ENCODE measurements at regions not wholly inside any gene's neighbourhood (a gene's known extent, or its start where the extent isn't known, plus 50 kb on each side); places are given as distances from the start of the nearest gene placed in this dataset.

DNA sequence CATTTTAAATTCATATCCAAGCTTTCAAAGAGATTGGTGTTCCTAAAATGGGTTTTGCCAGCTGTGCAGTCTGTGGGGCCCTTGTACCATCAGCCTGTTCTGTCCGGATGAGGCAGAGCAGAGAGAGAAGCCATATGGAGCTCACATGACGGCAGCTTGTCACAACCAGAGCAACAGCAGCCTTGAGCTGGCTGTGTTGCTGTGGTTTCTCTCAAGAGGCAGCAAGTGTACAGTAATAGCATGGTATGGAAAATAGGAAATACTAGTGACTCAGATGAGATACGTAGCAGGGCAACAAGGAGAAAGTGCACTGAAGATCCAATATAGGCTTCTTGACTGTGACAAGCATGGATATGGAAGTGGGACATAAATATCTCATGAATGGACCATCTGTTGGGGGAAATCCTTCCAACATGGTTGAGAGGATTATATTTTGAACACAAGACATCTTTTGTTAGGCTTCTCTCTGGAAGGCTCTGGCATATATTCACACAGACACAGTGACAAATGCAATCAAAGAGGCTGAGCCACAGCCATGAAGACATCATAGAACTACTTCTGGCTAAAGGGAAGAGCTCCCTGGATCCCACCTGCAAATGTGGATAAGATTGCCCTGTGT lies 251.0 kb upstream of the TAC1 start:
- TF ChIP-seq, protein P1, sequence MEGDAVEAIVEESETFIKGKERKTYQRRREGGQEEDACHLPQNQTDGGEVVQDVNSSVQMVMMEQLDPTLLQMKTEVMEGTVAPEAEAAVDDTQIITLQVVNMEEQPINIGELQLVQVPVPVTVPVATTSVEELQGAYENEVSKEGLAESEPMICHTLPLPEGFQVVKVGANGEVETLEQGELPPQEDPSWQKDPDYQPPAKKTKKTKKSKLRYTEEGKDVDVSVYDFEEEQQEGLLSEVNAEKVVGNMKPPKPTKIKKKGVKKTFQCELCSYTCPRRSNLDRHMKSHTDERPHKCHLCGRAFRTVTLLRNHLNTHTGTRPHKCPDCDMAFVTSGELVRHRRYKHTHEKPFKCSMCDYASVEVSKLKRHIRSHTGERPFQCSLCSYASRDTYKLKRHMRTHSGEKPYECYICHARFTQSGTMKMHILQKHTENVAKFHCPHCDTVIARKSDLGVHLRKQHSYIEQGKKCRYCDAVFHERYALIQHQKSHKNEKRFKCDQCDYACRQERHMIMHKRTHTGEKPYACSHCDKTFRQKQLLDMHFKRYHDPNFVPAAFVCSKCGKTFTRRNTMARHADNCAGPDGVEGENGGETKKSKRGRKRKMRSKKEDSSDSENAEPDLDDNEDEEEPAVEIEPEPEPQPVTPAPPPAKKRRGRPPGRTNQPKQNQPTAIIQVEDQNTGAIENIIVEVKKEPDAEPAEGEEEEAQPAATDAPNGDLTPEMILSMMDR (IDR thresholded peaks at IDR 0.05), result no peak
- no peak for TF ChIP-seq POLR2A (IDR thresholded peaks at IDR 0.05)

All from adrenal gland (tissue), 5 donors.